GM19351 (cell line): ENCODE measurements at regions not wholly inside any gene's neighbourhood (a gene's known extent, or its start where the extent isn't known, plus 50 kb on each side); places are given as distances from the start of the nearest gene placed in this dataset.
"Not testable (repeated sequence)": the region's sequence is repeated elsewhere in the genome, so short reads cannot be mapped to it uniquely, and the experiment has no call there.

Source experiments
- ATAC-seq: cut with Tn5 transposase; IDR thresholded peaks from one replicate; pipeline ENCODE4 v1.9.1; 2021; ENCODE audit warnings: mild to moderate bottlenecking, moderate library complexity; ENCODE audit not compliant: unreplicated experiment

DNA sequence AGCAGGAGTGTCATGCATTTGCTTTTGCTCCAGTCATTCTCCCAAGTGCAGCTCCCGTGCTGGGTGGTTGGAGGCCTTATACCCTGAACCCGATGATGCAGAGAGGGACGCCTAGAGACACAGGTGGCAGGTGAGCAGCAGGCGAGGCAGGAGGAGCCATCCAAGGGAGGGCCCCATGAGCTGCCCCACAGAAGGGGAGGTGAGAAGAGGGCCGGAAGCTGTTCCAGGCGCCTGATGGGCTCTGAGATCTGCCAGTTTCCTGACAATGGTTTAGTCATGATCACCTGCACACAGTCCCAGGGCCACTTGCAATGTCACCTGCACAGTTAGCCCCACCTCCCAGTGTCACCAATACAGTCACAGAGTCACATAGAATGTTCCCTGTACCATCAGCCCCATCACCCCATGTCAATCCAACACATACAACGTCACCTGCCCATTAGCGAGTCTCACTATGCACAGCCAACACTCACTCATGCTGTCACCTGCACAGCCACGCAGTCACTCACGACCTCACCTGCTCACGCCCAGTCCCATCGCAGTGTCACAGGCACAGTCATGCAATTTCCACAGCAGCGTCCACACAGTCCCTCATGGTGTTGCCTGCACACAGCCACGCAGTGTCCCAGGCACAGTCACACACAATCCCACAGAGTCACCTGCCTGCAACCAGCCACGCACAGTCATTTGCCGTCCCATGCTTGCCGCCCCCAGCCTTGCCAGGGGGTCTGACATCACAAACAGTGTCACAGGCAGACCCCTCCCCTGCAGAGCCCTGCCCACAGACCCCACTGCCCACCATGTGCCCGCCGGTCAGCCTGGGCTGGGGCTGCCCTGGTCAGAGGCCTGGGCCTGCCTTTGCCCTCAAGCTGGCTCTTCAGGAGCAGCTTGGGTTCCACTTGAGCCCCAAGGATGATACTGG is 113.4 kb downstream of the LHX2 start:
- ATAC-seq: no peak

DNA sequence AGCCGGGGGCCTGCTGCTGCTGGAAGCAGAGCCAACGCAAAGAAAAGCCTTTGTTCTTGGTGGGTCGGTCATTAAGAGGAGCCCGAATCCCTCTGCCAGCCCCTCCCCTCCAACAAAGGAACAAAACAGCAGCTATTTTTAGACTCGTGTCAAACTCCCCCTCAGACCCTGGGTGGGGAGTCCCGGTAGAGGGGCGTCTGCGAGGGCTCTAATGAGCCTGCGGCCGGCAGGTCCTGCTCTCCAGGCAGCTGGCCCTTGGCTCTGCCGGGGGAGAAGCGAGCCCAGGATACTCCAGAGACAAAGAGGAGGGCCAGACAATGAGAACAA is 114.0 kb downstream of the LHX2 start:
- ATAC-seq: no peak

DNA sequence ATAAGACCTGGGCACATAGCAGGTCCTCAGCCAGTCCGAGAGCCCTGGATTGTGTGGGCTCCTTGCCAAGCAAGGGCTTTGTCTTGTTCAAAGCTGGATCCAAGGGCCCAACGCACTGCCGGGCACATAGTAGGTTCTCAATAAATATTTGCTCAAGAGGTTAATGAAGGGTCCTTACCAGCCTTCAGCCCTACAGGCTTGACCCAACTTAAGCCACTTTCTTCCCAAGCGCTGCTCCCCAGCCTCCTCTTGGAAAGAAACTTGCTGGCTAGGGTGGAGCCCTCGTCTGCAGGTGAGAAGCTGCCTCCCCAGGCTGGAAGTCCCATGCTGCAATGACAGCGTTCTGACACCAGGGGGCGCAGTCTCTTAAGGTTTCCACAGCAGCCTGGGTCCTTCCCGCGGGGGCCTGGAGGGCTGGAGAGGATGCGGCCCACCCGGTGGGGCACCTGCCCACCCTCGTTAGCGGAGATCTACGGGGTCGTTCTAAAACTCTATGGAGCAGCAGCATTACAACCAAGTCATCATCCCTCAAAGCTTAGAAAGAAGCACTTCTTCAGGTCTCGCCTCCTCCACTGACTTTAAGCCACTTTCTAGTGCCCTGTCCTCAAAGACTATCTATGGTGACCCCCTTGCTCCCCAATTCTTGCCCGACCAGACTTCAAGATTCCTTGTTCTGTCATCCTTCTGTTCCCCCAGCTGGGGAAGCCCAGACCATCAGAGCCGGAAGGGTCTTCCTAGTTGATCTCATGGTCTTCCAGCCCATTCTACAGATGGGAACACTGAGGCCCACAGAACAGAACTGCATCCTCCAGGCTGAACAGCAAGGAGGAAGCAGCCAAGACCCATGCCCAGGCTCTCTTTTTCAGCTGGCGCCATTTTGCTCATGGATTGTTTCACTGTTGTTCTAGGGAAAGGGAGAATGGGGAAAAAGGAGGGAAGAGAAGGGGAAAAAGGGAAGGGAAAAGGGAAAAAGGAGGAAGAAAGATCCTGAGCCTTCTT is 115.4 kb downstream of the LHX2 start:
- ATAC-seq: no peak

GRCh38 chr9:124128568-124129166 is 117.1 kb downstream of the LHX2 start:
- ATAC-seq: no peak

- no peak for ATAC-seq
These were observed 118.9 kb downstream of the LHX2 start for GRCh38 chr9:124130277-124131075.

DNA sequence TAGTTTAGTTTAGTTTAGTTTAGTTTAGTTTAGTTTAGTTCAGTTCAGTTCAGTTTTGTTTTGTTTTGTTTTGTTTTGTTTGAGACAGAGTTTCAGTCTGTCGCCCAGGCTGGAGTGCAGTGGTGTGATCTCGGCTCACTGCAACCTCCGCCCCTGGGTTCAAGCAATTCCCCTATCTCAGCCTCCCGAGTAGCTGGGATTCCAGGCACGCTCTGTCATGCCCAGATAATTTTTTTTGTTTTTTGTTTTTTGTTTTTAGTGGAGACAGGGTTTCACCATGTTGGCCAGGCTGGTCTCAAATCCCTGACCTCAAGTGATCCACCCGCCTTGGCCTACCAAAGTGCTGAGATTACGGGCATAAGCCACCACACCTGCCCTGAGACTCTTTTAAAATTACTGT is 120.0 kb downstream of the LHX2 start:
- not testable (repeated sequence) for ATAC-seq

DNA sequence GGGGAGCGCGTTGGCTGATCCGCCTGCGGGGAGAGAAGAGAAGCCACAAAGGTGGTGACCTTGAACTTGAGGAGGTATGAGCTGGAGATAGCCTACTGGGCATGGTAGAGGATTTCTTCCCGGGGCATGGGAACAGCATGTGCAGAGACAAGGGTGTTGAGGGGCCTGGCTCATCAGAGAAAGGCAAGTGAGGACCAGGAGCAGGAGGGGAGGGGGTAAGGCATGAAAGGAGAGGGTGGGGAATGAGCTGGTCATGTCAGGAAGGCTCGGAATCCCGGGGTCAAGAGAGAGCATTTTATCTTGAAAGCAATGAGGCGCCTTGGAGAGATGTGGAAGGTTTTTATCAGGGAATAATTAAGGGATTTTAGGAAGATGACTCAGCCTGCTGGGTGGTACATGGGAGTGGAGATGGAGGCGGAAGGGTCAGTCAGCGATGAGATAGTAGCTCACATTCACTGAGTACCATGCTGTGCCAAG is 121.1 kb downstream of the LHX2 start:
- no peak for ATAC-seq

DNA sequence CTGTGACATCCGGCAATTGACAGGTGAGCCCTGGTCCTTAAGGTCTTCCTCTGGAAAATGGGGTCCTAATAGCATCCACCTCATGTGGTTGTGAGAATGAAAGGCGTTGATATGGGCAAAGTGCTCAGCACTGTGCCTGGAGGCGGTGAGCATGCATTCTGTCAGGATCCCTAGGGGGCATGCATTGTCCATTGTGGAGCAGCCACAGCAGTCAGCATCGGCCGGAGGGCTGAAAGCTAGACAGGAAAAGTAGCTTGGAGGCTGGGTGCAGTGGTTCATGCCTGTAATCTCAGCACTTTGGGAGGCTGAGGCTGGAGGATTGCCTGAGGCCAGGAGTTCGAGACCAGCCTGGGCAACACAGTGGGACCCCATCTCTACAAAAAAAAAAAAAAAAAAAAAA is 122.2 kb downstream of the LHX2 start:
- ATAC-seq: no peak

DNA sequence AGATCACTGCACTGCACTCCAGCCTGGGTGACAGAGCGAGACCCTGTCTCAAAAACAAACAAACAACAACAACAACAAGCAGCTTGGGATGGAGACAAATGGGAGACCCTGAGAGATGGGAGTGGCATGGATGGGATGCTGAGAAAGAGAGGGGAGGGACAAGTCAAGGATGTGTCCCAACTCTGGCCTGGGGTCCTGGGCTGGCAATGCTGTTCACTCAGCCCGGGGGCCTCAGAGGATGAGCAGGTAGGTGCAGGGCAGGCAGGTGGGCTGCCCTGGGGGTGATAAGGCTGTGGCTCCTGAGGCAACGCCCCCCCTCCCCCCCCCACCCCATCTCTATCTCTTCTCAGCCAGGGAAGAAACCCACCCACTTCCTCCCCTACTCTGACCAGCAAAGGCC is 123.0 kb downstream of the LHX2 start:
- ATAC-seq: no peak

DNA sequence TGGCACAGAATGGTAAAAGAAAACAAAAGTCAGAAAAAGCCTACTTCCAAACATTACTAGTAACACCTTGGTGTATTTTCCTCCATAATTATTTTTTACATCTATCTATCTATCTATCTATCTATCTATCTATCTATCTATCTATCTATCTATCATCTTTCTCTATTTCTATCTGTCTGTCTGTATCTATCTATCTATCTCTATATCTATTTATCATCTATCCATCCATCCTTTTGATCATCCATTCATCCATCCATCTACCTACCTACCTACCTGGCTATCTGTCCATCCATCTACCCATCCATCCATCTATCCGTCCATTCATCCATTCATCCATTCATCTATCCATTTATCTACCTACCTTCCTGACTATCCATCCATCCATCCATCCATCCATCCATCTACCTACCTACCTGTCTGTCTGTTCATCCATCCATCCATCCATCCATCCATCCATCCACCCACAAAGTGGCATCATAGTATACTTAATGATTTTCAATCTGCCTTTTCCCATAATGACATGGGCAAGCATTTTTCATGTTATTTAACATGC is 121.9 kb upstream of the NEK6 start:
- ATAC-seq: no peak

DNA sequence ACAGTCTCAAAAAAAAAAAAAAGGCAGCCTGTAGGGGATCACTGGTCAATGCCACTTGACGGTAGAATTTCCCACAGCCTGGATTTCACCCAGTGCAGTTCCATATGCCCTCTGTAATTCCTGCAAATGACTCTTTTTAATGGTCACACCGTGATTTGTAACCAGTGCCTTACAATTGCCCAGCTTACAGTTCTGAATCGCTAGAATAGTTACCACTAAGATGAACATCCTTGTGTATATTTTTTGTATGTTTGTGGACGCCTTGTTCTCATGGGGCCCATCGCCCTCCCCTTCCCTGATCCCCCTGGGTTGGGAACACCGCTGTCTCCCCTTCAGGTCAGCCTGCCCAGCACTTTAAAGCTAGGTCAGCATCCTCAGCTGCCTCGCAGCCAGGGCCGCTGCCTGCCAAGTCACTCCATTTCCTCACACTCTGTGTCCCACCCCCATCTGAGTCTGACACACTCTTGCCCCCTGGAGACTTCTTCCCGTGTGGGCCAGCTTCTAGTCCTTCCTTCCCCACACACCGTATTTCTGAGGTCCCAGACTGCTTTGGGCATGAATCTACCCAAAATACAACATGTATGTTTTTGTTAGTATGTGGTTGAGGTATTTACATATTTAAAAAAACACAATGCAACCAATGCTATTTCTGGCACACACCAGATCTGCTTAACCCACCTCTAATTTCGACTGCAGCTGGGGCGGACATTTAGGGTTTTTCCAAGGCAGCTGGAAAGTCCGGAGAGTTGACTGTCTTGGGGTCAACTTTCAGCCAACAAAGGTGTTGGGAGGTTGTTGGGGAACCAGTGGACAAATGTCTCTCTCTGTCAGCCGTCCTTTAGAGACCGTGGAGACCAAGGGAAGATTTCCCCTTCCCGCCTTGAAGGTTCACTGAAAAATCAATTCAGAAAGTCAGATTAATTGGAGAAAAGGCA is 120.5 kb upstream of the NEK6 start:
- ATAC-seq: peak; percentile 88

- ATAC-seq: no peak
These were observed 119.8 kb upstream of the NEK6 start for GRCh38 chr9:124137944-124138335.

DNA sequence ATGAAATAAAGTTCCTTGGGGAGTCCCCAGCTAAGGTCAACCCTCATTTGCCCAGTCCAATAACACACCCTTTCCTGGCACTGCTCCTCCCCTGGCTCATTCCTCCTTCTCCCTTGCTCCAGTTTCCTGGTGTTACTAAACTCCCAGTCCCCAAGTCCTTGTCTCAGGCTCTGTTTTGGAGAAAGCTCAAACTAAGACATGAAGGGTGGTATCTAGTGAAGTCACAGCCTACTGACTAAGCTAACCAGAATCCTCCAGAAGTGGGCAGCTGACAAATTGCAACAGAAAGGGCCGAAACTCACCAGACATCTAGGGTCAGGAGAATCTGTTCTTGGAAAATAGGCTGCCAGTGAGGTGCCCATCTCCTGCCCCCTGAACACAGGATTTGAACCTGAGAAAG is 118.7 kb upstream of the NEK6 start:
- no peak for ATAC-seq

DNA sequence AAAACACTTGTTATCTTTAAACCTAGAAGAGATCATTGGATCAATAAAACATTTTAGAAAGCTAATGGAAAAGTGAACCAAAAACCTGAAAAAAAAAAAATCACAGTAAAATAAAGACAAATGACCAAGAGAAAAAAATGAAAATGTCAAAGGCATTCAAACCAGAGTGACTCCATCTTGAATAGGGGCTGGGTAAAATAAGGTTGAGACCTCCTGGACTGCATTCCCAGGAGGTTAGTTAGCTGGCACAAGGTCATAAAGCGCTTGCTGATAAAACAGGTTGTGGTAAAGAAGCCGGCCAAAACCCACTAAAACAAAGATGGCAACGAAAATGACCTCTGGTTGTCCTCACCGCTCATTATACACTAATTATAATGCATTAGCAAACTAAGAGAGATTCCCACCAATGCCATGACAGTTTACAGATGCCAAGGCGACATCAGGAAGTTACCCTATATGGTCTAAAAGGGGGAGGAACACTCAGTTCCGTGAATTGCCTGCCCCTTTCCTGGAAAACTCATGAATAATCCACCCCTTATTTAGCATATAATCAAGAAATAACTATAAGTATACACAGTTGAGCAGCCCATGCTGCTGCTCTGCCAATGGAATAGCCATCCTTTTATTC is 116.7 kb upstream of the NEK6 start:
- ATAC-seq: no peak

- ATAC-seq: not testable (repeated sequence)
These were observed 113.1 kb upstream of the NEK6 start for GRCh38 chr9:124144561-124145123.

DNA sequence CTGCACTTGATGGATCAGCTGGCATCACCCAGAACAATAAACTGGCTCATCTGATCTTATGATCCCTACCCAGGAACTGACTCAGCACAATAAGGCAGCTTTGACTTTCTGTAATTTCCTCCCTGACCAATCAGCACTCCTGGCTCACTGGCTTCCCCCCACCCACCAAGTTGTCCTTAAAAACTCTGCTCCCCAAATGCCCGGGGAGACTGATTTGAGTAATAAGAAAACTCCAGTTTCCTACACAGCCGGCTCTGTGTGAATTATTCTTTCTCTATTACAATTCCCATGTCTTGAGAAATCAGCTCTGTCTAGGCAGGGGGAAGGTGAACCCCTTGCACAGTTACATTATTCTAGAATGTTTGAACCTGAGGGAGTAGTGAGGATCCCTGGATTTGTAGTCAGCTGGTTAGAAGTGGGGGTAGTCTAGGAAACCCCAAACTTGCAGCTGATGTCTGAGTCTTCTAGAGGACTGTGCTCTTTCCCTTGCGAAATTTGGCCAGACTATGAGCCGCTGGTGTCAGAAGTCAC is 111.7 kb upstream of the NEK6 start:
- ATAC-seq: no peak

GRCh38 chr9:124149992-124150391 is 107.8 kb upstream of the NEK6 start:
- ATAC-seq: no peak

DNA sequence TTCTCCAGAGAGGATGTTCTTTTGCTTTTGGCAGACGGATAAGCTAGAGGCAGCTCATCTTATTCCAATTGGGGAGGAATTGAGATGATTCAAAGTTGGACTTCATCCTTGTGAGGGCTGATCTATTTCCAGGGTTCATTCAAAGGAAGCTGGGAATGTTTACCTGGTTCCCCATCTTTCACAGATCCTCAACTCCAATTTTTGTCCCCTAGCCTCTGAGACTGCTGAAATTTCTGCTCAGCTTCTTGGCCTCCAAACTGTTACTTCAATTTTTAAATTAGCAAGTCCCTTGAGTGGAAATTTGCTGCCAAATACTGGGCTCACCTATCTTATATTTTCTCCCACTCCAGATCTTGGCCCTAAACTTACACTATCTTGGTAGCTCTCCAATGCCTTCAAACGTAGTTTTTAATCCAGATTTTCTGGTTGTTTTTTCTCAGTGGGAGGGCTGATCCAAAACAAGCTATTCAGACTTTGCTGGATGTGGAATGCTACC is 93.9 kb upstream of the NEK6 start:
- ATAC-seq: no peak
